HUES6 (cell line): ENCODE measurements at regions not wholly inside any gene's neighbourhood (a gene's known extent, or its start where the extent isn't known, plus 50 kb on each side); places are given as distances from the start of the nearest gene placed in this dataset.

ENCODE experiments used
- H3K27ac ChIP-seq: 2 replicates; pipeline ENCODE4 v1.7.0; 2013; ENCODE audit warnings: low read depth, mild to moderate bottlenecking, low read length, inconsistent platforms
- H3K27me3 ChIP-seq: 2 replicates; pipeline ENCODE4 v1.6.1; 2013; ENCODE audit warnings: low read length; ENCODE audit not compliant: control insufficient read depth, insufficient read depth
- H3K36me3 ChIP-seq: 2 replicates; pipeline ENCODE4 v1.6.1; 2013; ENCODE audit warnings: low read length; ENCODE audit not compliant: control insufficient read depth, insufficient read depth
- H3K4me1 ChIP-seq: 2 replicates; pipeline ENCODE4 v1.6.1; 2013; ENCODE audit warnings: low read length; ENCODE audit not compliant: control insufficient read depth, insufficient read depth
- H3K4me3 ChIP-seq: 2 replicates; pipeline ENCODE4 v1.5.1; 2013; ENCODE audit warnings: low read depth, low read length
- H3K9ac ChIP-seq: one replicate; pipeline ENCODE4 v1.6.1; 2013; ENCODE audit warnings: mild to moderate bottlenecking, low read length
- H3K9me3 ChIP-seq: 2 replicates; pipeline ENCODE4 v1.6.1; 2013; ENCODE audit warnings: low read depth, low read length; ENCODE audit not compliant: control insufficient read depth, insufficient read depth

DNA sequence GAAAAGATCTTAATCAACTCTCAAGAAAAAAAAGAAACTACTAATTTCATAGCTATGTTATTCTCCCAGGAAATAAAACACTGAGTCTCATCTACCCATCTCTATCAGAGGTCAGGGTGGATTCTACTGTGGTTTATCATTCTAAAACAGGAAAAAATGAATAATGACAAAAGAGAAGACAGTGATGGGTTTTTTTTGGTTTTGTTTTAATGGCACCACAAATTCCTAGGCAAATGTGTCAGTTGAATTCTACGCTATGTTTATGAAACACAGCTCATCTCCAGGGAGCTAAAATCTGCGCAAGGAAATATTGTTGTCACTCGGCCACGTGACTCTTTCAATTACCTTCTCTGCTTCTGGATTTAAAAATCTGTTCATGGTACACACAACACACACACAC lies 393.4 kb upstream of the SORCS1 start:
- no peaks in the 10 kb centered on the region for H3K9me3 ChIP-seq
- H3K4me3 ChIP-seq = no peak overlapping the region
- H3K27me3 ChIP-seq = no peaks in the 10 kb centered on the region
- H3K36me3 ChIP-seq = no peaks in the 10 kb centered on the region
- H3K27ac ChIP-seq = no peak overlapping the region
- no peak overlapping the region for H3K9ac ChIP-seq
- no peaks in the 10 kb centered on the region for H3K4me1 ChIP-seq

DNA sequence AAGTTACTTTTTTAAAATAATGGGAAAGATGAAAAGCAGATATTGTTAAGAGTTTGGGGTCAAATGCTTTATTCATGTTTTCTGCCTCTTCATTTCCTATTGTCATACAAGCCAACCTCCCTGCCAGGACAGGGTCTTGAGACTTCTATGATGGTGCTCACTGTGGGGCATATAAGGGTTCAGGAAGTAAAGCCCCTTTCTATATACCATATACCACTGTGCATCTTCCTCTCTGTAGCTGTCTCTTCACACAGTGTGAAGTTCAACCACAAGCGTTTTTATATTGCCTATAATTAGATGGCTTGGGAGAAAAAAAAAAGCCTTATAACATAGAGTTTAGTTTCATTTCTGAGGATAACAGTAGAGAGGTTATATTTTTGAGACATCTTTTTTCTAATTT lies 389.8 kb upstream of the SORCS1 start:
- H3K4me1 ChIP-seq = no peaks in the 10 kb centered on the region
- no peak overlapping the region for H3K27ac ChIP-seq
- no peak overlapping the region for H3K9ac ChIP-seq
- H3K36me3 ChIP-seq = no peaks in the 10 kb centered on the region
- H3K4me3 ChIP-seq = no peak overlapping the region
- no peaks in the 10 kb centered on the region for H3K27me3 ChIP-seq
- no peaks in the 10 kb centered on the region for H3K9me3 ChIP-seq

DNA sequence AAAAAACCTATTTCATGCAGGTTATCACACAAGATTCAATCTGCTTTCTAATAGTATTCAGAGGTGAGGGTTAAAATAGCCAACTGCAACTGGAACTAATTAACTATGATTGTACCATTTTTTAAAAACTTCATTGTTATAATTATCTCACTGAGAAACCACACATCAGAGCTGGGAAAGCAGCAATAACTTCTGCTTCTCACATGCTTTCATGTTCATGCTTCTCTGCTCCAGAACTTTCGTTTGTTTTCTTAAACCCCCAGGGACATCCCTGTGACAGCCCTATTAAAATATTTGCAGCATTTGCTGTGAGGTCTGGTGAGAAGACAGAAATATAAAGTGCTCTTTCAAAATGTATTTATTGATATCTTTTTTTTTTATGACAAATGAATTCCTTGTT lies 389.0 kb upstream of the SORCS1 start:
- Histone ChIP-seq H3K27ac (no peak overlapping the region), H3K9ac (no peak overlapping the region), H3K4me1 (peaks cover 2% of the 10 kb centered on the region; the same call in 1 of the 2 replicates), H3K27me3 (no peaks in the 10 kb centered on the region), H3K4me3 (no peak overlapping the region), H3K36me3 (no peaks in the 10 kb centered on the region), H3K9me3 (no peaks in the 10 kb centered on the region)

DNA sequence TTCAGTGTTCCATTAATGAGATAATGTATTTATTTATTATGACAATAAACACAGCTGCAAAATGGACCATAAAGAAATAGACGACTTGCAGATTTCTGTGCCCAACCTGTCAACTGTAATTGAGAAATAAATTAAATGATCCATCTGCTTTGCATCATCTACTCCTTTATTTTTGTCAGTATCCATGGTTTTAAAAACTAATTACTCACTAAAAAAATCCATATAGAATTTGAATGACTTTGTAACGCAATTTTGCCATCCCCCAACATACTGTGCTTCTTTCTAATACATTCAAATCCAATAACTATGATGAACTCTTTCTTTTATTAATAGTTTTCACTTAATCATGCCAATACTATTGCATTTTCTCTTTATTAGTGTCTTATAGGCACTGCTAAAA lies 388.5 kb upstream of the SORCS1 start:
- H3K27me3 ChIP-seq = no peaks in the 10 kb centered on the region
- no peak overlapping the region for H3K4me3 ChIP-seq
- H3K9ac ChIP-seq = no peak overlapping the region
- no peaks in the 10 kb centered on the region for H3K36me3 ChIP-seq
- no peak overlapping the region for H3K27ac ChIP-seq
- H3K9me3 ChIP-seq = no peaks in the 10 kb centered on the region
- H3K4me1 ChIP-seq = peaks cover 7% of the 10 kb centered on the region; the same call in 1 of the 2 replicates

DNA sequence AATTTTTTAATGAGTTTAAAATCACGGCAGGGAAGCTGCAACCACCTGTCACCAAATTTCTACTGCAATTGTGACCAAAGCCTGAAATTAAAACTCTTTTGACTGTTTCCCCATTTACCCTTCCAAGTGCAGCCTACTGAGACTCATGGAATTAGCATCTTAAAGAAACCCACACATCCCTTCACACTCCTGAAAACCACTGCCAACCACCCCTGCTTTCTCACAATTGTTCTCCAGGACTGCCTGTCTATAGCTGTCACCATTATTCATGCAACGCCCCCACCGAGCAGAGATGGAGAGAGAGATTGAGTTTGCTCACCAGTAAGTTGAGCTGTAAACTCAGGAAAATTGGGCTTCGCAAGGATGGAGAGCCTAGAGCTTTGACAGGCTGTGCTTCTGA lies 383.8 kb upstream of the SORCS1 start:
- Histone ChIP-seq H3K9me3 (no peaks in the 10 kb centered on the region), H3K27me3 (no peaks in the 10 kb centered on the region), H3K36me3 (no peaks in the 10 kb centered on the region), H3K27ac (no peak overlapping the region), H3K4me1 (peaks cover 19% of the 10 kb centered on the region; the same call in 1 of the 2 replicates), H3K4me3 (no peak overlapping the region), H3K9ac (no peak overlapping the region)

DNA sequence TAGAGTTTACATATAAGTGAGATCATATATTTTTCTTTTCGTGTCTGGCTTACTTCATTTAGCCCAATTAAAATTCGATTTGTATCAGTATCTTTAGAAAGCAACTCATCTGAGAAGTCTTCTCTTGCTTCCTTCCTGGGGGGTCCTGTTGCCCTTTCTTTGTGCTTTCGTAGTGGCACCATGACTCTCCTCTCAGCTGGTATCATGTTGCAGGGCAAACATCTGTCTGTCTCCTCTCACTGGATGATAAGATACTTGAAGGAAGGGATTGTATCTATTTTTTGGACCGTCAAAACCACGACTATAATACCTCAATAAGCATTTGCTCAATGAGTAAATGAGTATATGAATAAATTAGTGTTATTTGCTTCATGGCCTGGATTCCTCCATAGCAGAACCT lies 382.5 kb upstream of the SORCS1 start:
- no peaks in the 10 kb centered on the region for H3K27me3 ChIP-seq
- H3K4me3 ChIP-seq = no peak overlapping the region
- no peak overlapping the region for H3K9ac ChIP-seq
- H3K27ac ChIP-seq = no peak overlapping the region
- H3K4me1 ChIP-seq = peaks cover 24% of the 10 kb centered on the region; the same call in 1 of the 2 replicates
- no peaks in the 10 kb centered on the region for H3K9me3 ChIP-seq
- H3K36me3 ChIP-seq = no peaks in the 10 kb centered on the region

DNA sequence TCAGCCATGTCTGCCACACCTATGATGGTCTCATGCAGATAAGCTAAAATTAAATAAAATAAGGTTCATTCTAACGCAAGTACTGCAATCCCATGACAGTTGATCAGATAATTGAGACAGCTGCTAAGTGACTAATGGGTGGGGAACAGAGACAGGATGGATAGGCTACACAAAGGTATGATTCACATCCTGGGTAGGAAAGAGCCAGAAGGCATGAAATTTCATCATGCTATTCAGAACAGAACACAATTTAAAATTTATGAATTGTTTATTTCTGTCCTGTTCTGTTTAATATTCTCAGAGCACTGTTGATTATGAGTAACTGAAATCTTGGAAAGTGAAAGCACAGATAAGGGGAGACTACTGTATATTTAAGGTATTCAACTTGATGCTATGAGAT lies 381.8 kb upstream of the SORCS1 start:
- no peaks in the 10 kb centered on the region for H3K9me3 ChIP-seq
- H3K4me1 ChIP-seq = peaks cover 24% of the 10 kb centered on the region; the same call in 1 of the 2 replicates
- H3K4me3 ChIP-seq = no peak overlapping the region
- no peaks in the 10 kb centered on the region for H3K27me3 ChIP-seq
- no peaks in the 10 kb centered on the region for H3K36me3 ChIP-seq
- no peak overlapping the region for H3K27ac ChIP-seq
- H3K9ac ChIP-seq = no peak overlapping the region

DNA sequence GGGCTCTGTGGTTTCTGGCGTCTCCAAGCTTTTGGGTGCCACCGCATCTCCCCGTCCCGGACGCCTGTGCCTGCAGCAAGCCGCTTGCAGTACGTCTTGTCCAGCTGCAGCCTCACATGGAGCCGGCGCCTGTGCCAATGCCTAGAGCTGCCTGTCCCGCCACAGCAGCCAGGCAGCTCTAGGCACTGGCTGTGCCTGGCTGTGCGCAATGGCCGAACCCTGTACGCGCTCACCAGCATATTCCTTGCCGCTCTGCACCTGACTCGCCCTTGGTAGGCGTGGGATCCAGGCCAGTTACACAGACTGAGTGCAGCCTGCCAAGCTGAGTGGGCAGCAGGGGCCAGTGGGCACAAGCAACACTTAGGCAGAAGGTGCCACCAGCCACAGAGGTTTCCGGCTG lies 381.2 kb upstream of the SORCS1 start:
- Histone ChIP-seq H3K9me3 (no peaks in the 10 kb centered on the region), H3K36me3 (no peaks in the 10 kb centered on the region), H3K4me3 (no peak overlapping the region), H3K4me1 (peaks cover 24% of the 10 kb centered on the region; the same call in 1 of the 2 replicates), H3K27me3 (no peaks in the 10 kb centered on the region), H3K9ac (no peak overlapping the region), H3K27ac (no peak overlapping the region)

DNA sequence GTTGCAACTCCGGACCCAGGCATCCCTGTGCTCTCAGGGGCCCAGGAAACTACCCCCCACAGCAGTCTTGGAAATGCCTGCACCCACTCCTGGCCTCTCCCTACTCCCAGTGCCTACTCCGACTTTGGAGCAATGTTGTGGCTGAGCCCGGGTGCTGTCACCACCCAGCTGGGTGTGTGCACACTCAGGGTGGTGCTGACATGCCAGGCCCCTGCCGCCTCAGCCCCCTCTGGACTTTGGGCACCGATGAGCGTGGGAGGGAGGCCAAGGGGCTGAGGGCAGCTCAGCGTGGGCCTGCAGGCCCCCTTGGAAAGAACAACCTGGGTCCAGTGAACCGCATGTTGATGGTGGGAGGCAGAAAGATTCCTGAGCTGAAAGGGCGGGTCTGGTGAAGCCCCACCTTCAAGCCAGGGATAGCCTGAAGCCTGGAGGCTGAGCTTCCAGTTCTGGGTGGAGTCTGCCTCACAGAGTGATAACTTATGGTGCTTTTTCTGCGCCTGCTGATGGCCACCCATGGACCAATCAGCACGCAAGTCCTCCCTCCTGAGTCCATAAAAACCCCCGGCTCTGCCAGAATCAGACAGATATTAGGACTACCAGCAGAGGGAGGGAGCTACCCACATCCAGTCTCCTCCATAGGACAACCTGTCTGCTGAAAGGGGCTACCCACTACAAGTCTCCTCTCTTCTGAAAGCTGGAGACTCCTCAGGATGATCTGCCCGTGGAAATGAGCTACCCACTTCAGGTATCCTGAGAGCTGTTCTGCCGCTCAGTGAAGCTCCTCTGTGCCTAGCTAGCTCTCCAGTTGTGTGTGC lies 380.4 kb upstream of the SORCS1 start:
- Histone ChIP-seq H3K27ac (no peak overlapping the region), H3K9me3 (no peaks in the 10 kb centered on the region)

DNA sequence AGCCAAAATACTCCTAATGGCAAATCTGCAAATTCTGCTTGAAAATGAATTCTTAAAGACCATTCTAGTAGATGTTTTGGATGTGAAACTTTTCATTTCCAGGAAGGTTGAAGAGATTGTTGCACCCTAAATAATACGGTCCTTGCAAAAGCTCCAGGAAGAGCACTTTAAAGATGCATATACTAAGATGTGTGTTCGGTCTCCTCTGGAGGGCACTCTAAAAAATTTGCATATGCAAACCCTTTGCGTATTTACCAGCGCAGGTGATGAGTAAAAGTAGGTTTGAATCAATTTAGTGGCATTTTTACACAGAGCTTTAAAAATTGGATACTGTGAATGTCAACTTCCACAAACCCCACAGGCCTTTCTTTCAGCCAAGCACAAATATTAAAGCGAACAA lies 378.1 kb upstream of the SORCS1 start:
- H3K36me3 ChIP-seq = no peaks in the 10 kb centered on the region
- no peaks in the 10 kb centered on the region for H3K27me3 ChIP-seq
- peaks cover 14% of the 10 kb centered on the region; the same call in 1 of the 2 replicates for H3K4me1 ChIP-seq
- no peaks in the 10 kb centered on the region for H3K9me3 ChIP-seq
- no peak overlapping the region for H3K4me3 ChIP-seq
- H3K27ac ChIP-seq = no peak overlapping the region
- no peak overlapping the region for H3K9ac ChIP-seq

More for the DNA sequence above, 380.4 kb upstream of the SORCS1 start:
- Histone ChIP-seq H3K4me3 (no peak overlapping the region), H3K27me3 (no peaks in the 10 kb centered on the region), H3K36me3 (no peaks in the 10 kb centered on the region), H3K4me1 (peaks cover 24% of the 10 kb centered on the region; the same call in 1 of the 2 replicates), H3K9ac (no peak overlapping the region)

DNA sequence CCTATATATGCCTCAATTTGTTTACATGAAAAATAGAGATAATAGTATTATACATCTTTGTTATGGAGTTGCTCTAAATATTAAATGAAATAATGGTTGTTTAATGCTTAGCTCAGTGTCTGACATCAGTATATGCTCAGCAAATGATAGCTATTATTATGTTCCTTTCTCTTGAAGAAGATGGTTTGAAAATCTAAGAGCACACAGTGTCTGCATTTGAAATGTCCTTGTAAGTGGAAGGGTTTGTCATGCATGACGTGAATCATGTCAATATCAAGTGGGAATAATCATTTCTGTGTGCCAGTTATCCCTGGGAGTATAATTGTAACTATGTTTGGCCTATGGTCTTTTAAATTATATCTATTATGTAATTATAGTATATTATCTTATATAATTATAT lies 377.5 kb upstream of the SORCS1 start:
- H3K4me3 ChIP-seq = no peak overlapping the region
- no peaks in the 10 kb centered on the region for H3K36me3 ChIP-seq
- H3K9ac ChIP-seq = no peak overlapping the region
- no peaks in the 10 kb centered on the region for H3K27me3 ChIP-seq
- peaks cover 9% of the 10 kb centered on the region; the same call in 1 of the 2 replicates for H3K4me1 ChIP-seq
- H3K9me3 ChIP-seq = no peaks in the 10 kb centered on the region
- no peak overlapping the region for H3K27ac ChIP-seq
